ENCODE measurements at regions not wholly inside any gene's neighbourhood (a gene's known extent, or its start where the extent isn't known, plus 50 kb on each side); places are given as distances from the start of the nearest gene placed in this dataset.

DNA sequence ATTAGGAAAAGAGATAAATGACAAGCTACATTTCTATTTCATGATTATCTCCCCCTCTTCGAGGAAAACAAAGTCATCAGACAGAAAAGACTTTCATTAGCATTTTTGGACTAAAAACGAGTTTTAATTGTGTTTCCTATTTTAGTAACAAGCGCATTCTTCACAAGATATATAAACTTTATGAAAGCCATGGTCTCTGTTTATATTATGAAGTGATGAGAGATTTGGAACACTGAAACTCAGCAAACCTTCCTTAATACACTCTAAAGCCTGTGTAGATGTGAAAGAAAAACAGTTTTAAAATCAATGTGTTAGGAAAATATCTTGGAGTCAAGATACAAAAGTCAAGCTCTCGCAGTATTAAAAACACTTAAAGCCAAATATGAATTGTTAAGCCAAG is 539.1 kb downstream of the LRFN5 start:
- no peaks in the 10 kb centered on the region for H3K36me3 ChIP-seq
- H3K27me3 ChIP-seq, result no peaks in the 10 kb centered on the region
- no peaks in the 10 kb centered on the region for H3K4me1 ChIP-seq
- H3K9me3 ChIP-seq, result no peaks in the 10 kb centered on the region
- no peak overlapping the region for H3K27ac ChIP-seq
- 51 to 57% methylated on average over 4 of the region's 4 CpGs for WGBS, 2 donors
- DNase-seq (ENCODE audit: low spot score in 2 of 2), result no peak
- no peak overlapping the region for H3K4me3 ChIP-seq
- TF ChIP-seq EP300 (IDR thresholded peaks at IDR 0.05), result no peak
- TF ChIP-seq, protein P1, sequence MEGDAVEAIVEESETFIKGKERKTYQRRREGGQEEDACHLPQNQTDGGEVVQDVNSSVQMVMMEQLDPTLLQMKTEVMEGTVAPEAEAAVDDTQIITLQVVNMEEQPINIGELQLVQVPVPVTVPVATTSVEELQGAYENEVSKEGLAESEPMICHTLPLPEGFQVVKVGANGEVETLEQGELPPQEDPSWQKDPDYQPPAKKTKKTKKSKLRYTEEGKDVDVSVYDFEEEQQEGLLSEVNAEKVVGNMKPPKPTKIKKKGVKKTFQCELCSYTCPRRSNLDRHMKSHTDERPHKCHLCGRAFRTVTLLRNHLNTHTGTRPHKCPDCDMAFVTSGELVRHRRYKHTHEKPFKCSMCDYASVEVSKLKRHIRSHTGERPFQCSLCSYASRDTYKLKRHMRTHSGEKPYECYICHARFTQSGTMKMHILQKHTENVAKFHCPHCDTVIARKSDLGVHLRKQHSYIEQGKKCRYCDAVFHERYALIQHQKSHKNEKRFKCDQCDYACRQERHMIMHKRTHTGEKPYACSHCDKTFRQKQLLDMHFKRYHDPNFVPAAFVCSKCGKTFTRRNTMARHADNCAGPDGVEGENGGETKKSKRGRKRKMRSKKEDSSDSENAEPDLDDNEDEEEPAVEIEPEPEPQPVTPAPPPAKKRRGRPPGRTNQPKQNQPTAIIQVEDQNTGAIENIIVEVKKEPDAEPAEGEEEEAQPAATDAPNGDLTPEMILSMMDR (IDR thresholded peaks at IDR 0.05), result no peak
- TF ChIP-seq POLR2A (IDR thresholded peaks at IDR 0.05), result no peak

DNA sequence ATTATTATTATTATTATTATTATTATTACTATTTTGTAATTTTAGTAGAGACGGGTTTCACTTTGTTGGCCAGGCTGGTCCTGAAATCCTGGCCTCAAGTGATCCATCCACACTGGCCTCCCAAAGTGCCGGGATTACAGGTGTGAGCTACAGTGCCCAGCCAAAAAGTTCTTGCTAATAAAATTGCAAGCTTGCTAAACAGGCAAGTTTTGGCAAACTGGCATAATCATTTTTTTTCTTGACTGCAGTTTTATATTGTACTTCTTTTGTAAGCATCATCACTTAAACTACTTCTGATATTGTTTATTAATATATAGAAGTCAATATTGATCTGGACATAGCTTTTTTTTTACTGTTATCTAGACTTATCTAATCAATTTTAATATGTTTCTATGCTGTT is 536.4 kb downstream of the LRFN5 start:
- H3K27me3 ChIP-seq, result no peaks in the 10 kb centered on the region
- no peak for DNase-seq (ENCODE audit: low spot score in 2 of 2)
- no peaks in the 10 kb centered on the region for H3K36me3 ChIP-seq
- H3K4me3 ChIP-seq, result no peak overlapping the region
- no peaks in the 10 kb centered on the region for H3K4me1 ChIP-seq
- 90 to 94% methylated on average over 2 of the region's 2 CpGs for WGBS, 2 donors
- no peak overlapping the region for H3K27ac ChIP-seq
- no peaks in the 10 kb centered on the region for H3K9me3 ChIP-seq
- TF ChIP-seq POLR2A (IDR thresholded peaks at IDR 0.05) (no peak), EP300 (IDR thresholded peaks at IDR 0.05) (no peak)
- TF ChIP-seq, protein P1 (IDR thresholded peaks at IDR 0.05), result no peak

DNA sequence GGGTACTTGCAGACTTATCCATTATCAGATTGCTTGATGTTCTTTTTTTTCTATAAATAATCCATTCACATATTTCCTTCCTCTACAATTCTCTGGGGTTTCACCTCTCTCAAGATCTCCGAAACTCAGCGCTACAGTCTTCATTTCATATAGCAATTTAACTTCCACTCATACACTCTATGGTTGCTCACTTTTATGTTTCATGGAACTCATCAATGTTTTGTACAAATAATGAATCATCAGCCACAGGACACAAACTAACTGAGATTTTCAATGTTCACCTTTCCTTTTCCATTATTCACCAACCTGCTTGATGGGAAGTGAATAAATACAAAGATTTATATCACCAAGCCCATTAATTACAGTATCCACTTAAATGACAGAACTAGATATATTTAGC is 534.7 kb downstream of the LRFN5 start:
- TF ChIP-seq, protein P1 (IDR thresholded peaks at IDR 0.05), result no peak
- no peak for TF ChIP-seq EP300 (IDR thresholded peaks at IDR 0.05)
- TF ChIP-seq POLR2A (IDR thresholded peaks at IDR 0.05), result no peak
- no peaks in the 10 kb centered on the region for H3K4me1 ChIP-seq
- DNase-seq (ENCODE audit: low spot score in 2 of 2), result no peak
- H3K36me3 ChIP-seq, result no peaks in the 10 kb centered on the region
- no peaks in the 10 kb centered on the region for H3K9me3 ChIP-seq
- H3K27ac ChIP-seq, result no peak overlapping the region
- no peaks in the 10 kb centered on the region for H3K27me3 ChIP-seq
- WGBS, 2 donors, result 84 to 92% methylated on average over 2 of the region's 2 CpGs
- no peak overlapping the region for H3K4me3 ChIP-seq

DNA sequence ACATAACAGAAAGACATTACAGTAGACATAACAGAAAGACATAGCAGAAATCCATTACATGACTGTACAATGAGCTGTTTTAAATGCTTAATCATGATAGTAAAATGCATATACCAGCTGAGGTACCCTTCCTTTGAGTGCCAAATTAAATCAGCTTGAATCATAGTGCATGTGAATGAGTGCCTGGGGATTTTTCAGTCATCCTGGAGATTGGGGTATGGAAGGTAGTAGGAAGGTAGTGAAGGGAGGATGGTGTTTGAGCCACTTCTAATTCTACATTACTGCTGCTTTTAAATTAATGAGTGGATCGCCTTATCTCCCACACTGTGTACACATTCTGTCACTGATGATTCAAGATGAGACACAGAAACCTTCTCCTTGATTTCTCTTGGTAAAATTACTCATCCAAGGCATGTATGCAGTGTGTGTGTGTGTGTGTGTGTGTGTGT is 534.2 kb downstream of the LRFN5 start:
- H3K27ac ChIP-seq, result no peak overlapping the region
- no peaks in the 10 kb centered on the region for H3K4me1 ChIP-seq
- DNase-seq (ENCODE audit: low spot score in 2 of 2), result no peak
- no peaks in the 10 kb centered on the region for H3K36me3 ChIP-seq
- TF ChIP-seq, protein P1 (IDR thresholded peaks at IDR 0.05), result no peak
- no peaks in the 10 kb centered on the region for H3K9me3 ChIP-seq
- H3K27me3 ChIP-seq, result no peaks in the 10 kb centered on the region
- WGBS, 2 donors, result 95 to 96% methylated on average over 1 of the region's 1 CpG
- H3K4me3 ChIP-seq, result no peak overlapping the region

DNA sequence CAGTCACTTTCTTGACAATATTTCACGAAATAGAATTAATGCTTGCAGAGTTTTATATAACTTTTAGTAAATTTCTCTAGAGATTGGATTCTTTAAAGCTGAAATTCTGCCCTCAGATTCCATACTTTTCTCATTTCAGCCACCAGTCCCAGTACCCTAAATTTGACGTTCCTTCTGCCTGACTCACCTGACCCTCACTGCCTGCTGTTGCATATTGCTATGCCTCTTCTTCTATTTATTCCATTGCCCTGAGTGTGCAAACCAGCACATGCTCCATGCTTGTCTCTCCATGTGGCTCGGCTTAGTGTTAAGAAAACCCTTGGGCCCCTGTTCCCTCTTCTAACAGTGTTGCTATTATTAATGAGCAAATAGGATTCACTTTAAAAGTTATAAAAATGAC is 533.3 kb downstream of the LRFN5 start:
- Histone ChIP-seq H3K27ac (no peak overlapping the region), H3K4me3 (no peak overlapping the region), H3K9me3 (no peaks in the 10 kb centered on the region), H3K36me3 (no peaks in the 10 kb centered on the region), H3K27me3 (no peaks in the 10 kb centered on the region), H3K4me1 (no peaks in the 10 kb centered on the region)
- TF ChIP-seq EP300 (IDR thresholded peaks at IDR 0.05) (no peak), POLR2A (IDR thresholded peaks at IDR 0.05) (no peak)
- TF ChIP-seq, protein P1 (IDR thresholded peaks at IDR 0.05), result no peak
- DNase-seq (ENCODE audit: low spot score in 2 of 2), result no peak
- 81 to 88% methylated on average over 3 of the region's 3 CpGs for WGBS, 2 donors
